ENCODE measurements at regions not wholly inside any gene's neighbourhood (a gene's known extent, or its start where the extent isn't known, plus 50 kb on each side); places are given as distances from the start of the nearest gene placed in this dataset.

DNA sequence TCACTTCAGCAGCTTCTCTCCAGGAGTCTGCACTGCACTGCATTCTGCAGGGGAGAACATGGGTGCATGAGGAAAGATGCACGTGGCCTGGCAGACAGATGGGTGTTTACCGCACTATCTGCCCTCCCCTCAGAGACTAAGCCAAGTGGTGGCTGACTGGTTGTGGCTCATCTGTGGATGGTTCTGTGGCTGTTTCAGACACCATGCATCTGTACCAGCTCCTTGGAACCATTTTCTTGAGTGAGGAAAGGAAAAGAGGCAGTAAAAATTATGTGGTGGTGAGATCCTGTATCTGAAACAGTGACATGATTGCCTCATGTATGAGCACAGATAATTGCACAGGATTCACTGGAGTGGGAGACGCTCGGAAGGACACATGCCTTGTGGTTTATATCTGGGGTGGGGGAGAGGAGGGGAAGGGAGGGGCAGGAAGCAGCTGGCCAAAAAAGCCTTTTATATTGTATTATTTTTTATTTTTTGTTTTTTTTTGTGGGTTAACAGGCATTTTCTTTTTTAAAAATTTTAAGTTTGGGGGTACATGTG, 161.7 kb downstream of the ERMARD start:
- TF ChIP-seq, protein P1, sequence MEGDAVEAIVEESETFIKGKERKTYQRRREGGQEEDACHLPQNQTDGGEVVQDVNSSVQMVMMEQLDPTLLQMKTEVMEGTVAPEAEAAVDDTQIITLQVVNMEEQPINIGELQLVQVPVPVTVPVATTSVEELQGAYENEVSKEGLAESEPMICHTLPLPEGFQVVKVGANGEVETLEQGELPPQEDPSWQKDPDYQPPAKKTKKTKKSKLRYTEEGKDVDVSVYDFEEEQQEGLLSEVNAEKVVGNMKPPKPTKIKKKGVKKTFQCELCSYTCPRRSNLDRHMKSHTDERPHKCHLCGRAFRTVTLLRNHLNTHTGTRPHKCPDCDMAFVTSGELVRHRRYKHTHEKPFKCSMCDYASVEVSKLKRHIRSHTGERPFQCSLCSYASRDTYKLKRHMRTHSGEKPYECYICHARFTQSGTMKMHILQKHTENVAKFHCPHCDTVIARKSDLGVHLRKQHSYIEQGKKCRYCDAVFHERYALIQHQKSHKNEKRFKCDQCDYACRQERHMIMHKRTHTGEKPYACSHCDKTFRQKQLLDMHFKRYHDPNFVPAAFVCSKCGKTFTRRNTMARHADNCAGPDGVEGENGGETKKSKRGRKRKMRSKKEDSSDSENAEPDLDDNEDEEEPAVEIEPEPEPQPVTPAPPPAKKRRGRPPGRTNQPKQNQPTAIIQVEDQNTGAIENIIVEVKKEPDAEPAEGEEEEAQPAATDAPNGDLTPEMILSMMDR (IDR thresholded peaks at IDR 0.05), result no peak
- Histone ChIP-seq H3K36me3 (ENCODE audit: control insufficient read depth, insufficient read depth, low read length) (no peaks in the 10 kb centered on the region), H3K4me1 (ENCODE audit: control insufficient read depth, insufficient read depth, low read length) (peaks cover 7% of the 10 kb centered on the region), H3K27me3 (ENCODE audit: control insufficient read depth, insufficient read depth, low read length) (peaks cover 5% of the 10 kb centered on the region), H3K4me3 (ENCODE audit: low read length) (no peak overlapping the region), H3K27ac (ENCODE audit: low read length) (no peak overlapping the region), H3K9me3 (ENCODE audit: control insufficient read depth, insufficient read depth, low read length) (no peaks in the 10 kb centered on the region)
- Mint-ChIP-seq H3K4me1 (peaks cover 15 to 18% of the 10 kb centered on the region in 2 donors), H3K27me3 (ENCODE audit: low read depth in 2 of 2) (peaks cover 3 to 18% of the 10 kb centered on the region in 2 donors), H3K36me3 (no peaks in the 10 kb centered on the region), H3K9me3 (no peaks in the 10 kb centered on the region), H3K27ac (no peak overlapping the region), H3K4me3 (no peak overlapping the region)
- ATAC-seq (peak in 1 of 3 donors; percentile 58), DNase-seq (no peak)
- 6% methylated on average over 4 of the region's 4 CpGs for WGBS (ENCODE audit: insufficient coverage)
- intact Hi-C loops (cut with micrococcal nuclease), result no loop called here

DNA sequence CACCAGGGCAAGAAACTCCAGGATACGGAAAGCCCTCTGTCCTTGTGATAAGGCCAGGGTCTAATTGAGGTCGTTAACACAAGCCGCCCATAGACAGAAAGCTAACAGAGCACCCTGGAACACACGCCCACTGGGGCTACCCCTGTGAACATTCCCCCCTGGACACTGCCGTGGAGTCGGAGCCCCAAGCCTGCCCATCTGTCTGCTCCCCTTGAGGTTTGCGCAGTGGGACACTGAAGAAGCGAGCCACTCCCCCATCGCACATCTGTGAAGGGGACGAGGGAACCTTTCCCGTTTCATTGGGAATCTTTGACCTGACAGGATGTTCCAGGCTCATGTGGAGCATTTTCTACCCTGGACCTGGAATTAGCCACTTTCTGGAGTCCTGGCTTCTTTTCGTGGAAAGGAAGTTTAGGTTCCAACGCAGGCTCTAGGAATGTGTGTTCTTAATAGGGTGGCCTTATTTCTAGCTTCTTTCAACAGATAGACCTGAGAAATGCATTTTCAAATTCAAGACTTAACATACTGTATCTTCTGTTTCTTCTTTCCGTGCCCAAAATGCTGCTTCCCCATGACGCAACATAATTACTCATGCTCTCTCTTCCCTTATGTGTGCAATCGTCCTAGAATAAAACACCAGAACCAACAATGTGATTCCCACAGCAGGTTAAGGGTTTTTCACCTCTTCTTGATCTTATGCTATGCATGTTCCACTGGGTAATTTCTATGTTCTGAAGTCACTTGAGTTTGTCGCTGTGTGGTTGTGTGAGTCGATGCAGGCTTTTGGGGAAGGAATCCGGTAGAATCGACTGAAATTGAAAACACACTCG, 161.1 kb downstream of the ERMARD start:
- TF ChIP-seq, protein P1 (IDR thresholded peaks at IDR 0.05), result no peak
- Histone ChIP-seq H3K27ac (ENCODE audit: low read length) (no peak overlapping the region), H3K9me3 (ENCODE audit: control insufficient read depth, insufficient read depth, low read length) (no peaks in the 10 kb centered on the region), H3K4me1 (ENCODE audit: control insufficient read depth, insufficient read depth, low read length) (peaks cover 7% of the 10 kb centered on the region), H3K27me3 (ENCODE audit: control insufficient read depth, insufficient read depth, low read length) (peaks cover 5% of the 10 kb centered on the region), H3K4me3 (ENCODE audit: low read length) (no peak overlapping the region), H3K36me3 (ENCODE audit: control insufficient read depth, insufficient read depth, low read length) (no peaks in the 10 kb centered on the region)
- intact Hi-C loops (cut with micrococcal nuclease), result no loop called here
- peaks cover 5 to 16% of the 10 kb centered on the region in 2 donors for H3K27me3 Mint-ChIP-seq (ENCODE audit: low read depth in 2 of 2)
- ATAC-seq (no peak), DNase-seq (no peak)
- peaks cover 15 to 18% of the 10 kb centered on the region in 2 donors for H3K4me1 Mint-ChIP-seq
- no peaks in the 10 kb centered on the region for H3K9me3 Mint-ChIP-seq
- H3K27ac Mint-ChIP-seq, result no peak overlapping the region
- H3K4me3 Mint-ChIP-seq, result no peak overlapping the region
- no peaks in the 10 kb centered on the region for H3K36me3 Mint-ChIP-seq
- 69% methylated on average over 21 of the region's 21 CpGs for WGBS (ENCODE audit: insufficient coverage)

DNA sequence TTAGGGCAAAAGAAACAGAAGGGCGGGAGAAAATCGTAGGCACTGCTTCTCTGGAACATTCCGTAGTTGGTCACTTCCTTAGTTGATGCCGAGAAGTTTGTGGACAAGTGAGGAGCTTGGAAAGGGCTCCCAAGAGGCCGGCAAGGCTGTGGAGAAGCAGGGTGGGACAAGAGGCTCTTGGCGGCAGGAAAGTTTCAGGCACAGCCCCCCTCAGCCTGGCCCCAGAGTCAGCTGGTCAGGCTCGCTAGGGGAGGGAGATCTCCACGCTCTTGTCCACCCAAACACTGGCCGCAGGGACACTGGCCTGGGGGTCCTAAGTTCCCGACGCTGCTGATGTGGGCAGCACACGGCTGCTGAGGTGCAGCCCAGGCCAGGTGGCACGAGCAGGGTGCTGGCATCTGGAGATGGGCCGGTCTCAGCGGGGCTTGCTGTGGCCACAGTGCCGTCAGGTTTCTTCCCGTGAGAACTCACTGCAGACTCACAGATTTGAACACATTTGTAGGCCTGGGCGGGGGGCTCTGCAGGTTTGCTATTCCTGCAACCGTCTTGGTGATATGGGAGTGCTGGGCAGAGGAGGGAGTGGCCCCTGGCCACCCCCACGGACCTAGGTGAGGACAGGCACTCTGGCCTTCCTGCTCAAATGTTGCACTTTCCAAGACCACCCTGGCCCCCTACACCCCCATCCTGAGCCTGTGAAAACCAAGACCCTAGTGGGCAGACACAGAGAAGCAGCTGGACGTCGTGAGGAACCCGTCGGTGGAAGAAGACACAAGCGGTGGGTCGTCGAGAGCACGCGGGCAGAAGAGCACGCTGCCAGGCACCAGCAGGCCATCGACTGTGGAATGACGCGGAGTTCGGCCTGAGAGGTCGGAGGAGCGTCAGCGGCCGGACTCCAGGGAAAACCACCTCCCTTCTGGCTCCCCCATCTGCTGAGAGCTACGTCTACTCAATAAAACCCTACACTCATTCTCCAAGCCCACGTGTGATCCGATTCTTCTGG, 160.1 kb downstream of the ERMARD start:
- peaks cover 10 to 16% of the 10 kb centered on the region in 2 donors for H3K27me3 Mint-ChIP-seq (ENCODE audit: low read depth in 2 of 2)
- no peaks in the 10 kb centered on the region for H3K36me3 ChIP-seq (ENCODE audit: control insufficient read depth, insufficient read depth, low read length)

More for the DNA sequence above, 160.1 kb downstream of the ERMARD start:
- no peak overlapping the region for H3K4me3 ChIP-seq (ENCODE audit: low read length)
- intact Hi-C loops (cut with micrococcal nuclease), result no loop called here
- H3K27me3 ChIP-seq (ENCODE audit: control insufficient read depth, insufficient read depth, low read length), result peaks cover 5% of the 10 kb centered on the region
- TF ChIP-seq, protein P1 (IDR thresholded peaks at IDR 0.05), result no peak
- H3K27ac ChIP-seq (ENCODE audit: low read length), result no peak overlapping the region
- 90% methylated on average over 41 of the region's 41 CpGs for WGBS (ENCODE audit: insufficient coverage)
- Mint-ChIP-seq H3K27ac (no peak overlapping the region), H3K36me3 (no peaks in the 10 kb centered on the region), H3K4me3 (no peak overlapping the region), H3K4me1 (peaks cover 15 to 18% of the 10 kb centered on the region in 2 donors), H3K9me3 (no peaks in the 10 kb centered on the region)
- H3K4me1 ChIP-seq (ENCODE audit: control insufficient read depth, insufficient read depth, low read length), result peaks cover 7% of the 10 kb centered on the region
- no peak for ATAC-seq
- no peaks in the 10 kb centered on the region for H3K9me3 ChIP-seq (ENCODE audit: control insufficient read depth, insufficient read depth, low read length)
- DNase-seq, result no peak

Measured in natural killer cell (primary cell).